Astrocyte of the spinal cord (primary cell): ENCODE measurements at regions not wholly inside any gene's neighbourhood (a gene's known extent, or its start where the extent isn't known, plus 50 kb on each side); places are given as distances from the start of the nearest gene placed in this dataset.
"Not testable (repeated sequence)": the region's sequence is repeated elsewhere in the genome, so short reads cannot be mapped to it uniquely, and the experiment has no call there.

Experiments
- DNase-seq: peaks from one replicate; pipeline ENCODE4 v3.0.0; 2011; ENCODE audit warnings: low read depth, low spot score
- H3K4me3 ChIP-seq: 2 replicates; pipeline ENCODE4 v1.5.1; 2011; ENCODE audit warnings: low read depth, mild to moderate bottlenecking, low read length, moderate library complexity
- in situ Hi-C: cut with HindIII; loops from 2 replicates; pipeline ENCODE4 v1.10.0; 2017; ENCODE audit warnings: low sequenced_read_pairs
- TF ChIP-seq, protein P1 (sequence below): IDR thresholded peaks from 2 replicates; pipeline ENCODE4 v1.5.1; 2012; ENCODE audit warnings: low read depth, mild to moderate bottlenecking, low read length, inconsistent platforms

DNA sequence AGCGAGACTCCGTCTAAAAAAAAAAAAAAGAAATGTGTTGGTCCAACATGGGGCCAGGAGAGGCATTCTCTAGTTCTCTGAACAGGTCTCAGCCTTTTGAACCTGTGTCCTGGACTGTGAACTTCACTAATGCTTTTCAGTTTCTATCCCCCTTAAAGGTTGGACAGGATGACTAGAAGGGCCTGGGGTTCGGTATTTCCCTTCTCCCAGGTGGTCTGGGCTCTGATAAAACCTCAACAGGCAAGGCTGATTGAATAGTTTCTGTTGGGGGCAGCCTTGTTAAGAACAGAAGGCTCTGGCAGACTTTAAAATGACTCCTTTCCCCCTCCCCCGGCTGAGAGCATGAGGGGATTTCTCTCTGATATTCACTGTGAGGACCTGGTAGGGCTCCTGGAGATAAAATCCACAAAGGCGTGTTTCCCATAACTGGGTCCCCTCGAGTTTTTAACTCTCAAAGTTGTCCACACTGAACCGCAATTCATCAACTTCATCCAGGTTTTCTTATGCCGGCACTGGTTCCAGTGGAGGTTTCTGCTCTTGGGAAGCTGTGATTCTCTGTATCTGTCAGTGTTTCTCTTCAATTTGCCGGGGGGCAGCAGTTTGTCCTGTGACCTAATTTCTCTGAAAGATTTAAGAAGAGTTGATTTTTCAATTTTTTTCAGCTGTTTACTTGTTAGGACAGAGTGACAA is 91.3 kb downstream of the METRNL start:
- TF ChIP-seq, protein P1, sequence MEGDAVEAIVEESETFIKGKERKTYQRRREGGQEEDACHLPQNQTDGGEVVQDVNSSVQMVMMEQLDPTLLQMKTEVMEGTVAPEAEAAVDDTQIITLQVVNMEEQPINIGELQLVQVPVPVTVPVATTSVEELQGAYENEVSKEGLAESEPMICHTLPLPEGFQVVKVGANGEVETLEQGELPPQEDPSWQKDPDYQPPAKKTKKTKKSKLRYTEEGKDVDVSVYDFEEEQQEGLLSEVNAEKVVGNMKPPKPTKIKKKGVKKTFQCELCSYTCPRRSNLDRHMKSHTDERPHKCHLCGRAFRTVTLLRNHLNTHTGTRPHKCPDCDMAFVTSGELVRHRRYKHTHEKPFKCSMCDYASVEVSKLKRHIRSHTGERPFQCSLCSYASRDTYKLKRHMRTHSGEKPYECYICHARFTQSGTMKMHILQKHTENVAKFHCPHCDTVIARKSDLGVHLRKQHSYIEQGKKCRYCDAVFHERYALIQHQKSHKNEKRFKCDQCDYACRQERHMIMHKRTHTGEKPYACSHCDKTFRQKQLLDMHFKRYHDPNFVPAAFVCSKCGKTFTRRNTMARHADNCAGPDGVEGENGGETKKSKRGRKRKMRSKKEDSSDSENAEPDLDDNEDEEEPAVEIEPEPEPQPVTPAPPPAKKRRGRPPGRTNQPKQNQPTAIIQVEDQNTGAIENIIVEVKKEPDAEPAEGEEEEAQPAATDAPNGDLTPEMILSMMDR: no peak
- no peak for DNase-seq
- in situ Hi-C loops: no loop called here
- H3K4me3 ChIP-seq: no peak overlapping the region

GRCh38 chr17:83171661-83172060 is 92.3 kb downstream of the METRNL start:
- in situ Hi-C loops: no loop called here
- H3K4me3 ChIP-seq: no peak overlapping the region
- DNase-seq: no peak
- TF ChIP-seq, protein P1: no peak

DNA sequence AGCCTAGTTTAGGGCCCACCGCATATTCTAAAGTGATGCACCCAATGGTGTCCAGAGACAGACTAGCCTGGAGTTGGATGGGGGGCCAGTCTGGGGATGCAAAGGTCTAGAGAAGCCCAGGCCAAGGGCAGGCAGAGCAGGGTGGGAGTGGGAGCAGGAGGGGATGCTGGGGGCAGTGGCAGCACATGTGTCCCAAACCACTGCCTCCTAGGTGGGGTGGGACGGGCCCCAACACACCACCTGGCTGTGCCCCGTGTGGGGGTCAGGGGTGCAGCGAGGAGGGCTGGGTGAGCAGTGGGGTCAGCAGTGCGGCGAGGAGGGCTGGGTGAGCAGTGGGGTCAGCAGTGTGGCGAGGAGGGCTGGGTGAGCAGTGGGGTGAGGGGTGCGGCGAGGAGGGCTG is 92.7 kb downstream of the METRNL start:
- in situ Hi-C loops, DNase-seq, H3K4me3 ChIP-seq: not testable (repeated sequence)

GRCh38 chr17:83172646-83173045 is 93.2 kb downstream of the METRNL start:
- DNase-seq, H3K4me3 ChIP-seq, in situ Hi-C loops: not testable (repeated sequence)

DNA sequence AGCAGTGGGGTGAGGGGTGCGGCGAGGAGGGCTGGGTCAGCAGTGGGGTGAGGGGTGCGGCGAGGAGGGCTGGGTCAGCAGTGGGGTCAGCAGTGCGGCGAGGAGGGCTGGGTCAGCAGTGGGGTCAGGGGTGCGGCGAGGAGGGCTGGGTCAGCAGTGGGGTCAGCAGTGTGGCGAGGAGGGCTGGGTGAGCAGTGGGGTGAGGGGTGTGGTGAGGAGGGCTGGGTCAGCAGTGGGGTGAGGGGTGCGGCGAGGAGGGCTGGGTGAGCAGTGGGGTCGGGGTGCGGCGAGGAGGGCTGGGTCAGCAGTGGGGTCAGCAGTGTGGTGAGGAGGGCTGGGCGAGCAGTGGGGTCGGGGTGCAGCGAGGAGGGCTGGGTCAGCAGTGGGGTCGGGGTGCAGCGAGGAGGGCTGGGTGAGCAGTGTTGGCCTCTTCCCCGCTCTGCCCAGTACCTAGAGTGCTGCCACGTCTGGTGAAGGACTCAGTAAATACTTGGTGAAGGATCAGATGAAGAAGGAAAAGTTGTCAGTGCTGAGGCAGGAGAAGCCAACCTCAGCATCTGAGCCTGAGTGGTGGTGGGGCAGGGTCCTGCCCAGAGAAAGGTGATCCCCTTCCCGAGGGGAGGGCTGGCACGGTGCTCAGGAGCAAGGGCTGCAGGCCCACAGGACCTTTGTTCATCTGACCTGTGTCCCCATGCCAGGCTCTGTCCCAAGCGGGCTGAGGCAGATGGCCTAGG is 93.9 kb downstream of the METRNL start:
- DNase-seq, in situ Hi-C loops: not testable (repeated sequence)

DNA sequence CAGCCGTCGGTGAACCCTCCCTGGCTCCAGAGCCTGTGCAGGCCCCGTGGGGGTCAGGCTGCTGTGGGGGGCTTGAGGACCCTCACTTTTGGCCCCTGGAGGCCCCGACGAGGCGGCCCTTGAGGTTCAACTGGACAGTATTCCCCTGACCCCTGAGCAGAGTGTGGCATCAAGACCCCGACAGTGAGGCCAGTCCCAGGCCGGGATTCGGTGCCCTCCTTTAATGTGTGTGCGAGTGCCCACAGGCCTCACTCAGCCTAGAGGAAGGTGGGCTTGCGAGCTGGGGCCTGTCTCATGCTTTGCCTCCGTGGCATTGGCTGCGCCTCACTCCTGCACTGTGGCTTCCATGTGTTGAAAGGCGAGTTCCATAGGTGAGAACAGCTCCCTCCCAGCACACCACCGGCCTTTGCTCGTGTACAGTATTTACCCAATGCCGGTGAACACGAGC is 94.5 kb downstream of the METRNL start:
- no peak for DNase-seq
- H3K4me3 ChIP-seq: no peak overlapping the region
- TF ChIP-seq, protein P1: no peak
- in situ Hi-C loops: no loop called here

More for the DNA sequence above, 93.9 kb downstream of the METRNL start:
- not testable (repeated sequence) for H3K4me3 ChIP-seq

GRCh38 chr17:83174362-83175118 is 95.1 kb downstream of the METRNL start:
- TF ChIP-seq, protein P1: no peak
- H3K4me3 ChIP-seq: no peak overlapping the region
- no peak for DNase-seq
- in situ Hi-C loops: no loop called here
